Amniotic epithelial cell (primary cell): ENCODE measurements at regions not wholly inside any gene's neighbourhood (a gene's known extent, or its start where the extent isn't known, plus 50 kb on each side); places are given as distances from the start of the nearest gene placed in this dataset.
A peak's percentile ranks its signal among the peaks of the same experiment; 100 is the strongest.

Experiments used
- DNase-seq: peaks from one replicate; pipeline ENCODE4 v3.0.0-alpha.2; 2010; ENCODE audit warnings: low read depth

GRCh38 chr2:76579911-76580310 lies 869.2 kb upstream of the GCFC2 start:
- no peak for DNase-seq

- no peak for DNase-seq
Observed at GRCh38 chr2:76572981-76573380, 862.3 kb upstream of the GCFC2 start.

- DNase-seq, result no peak
Observed at GRCh38 chr2:76569819-76570218, 859.1 kb upstream of the GCFC2 start.

DNA sequence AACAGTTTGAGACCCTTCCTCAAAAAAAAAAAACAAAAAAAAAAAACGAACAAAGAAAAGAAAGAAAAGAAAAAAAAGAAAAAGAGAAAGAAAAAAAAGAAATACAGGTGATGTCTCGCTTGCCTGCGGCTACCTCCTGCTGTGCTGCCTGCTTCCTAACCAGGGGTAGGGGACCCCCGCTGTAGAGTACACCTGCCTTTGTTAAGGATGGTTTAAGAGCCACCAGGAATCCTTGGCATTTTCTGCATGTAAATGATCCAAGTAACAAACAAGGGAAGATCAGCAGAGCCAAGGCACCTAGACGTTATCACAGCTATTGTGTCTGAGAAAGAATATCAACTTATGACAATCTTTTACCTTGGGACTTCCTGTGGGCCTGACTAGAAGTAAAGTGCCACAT lies 856.8 kb upstream of the GCFC2 start:
- DNase-seq, result no peak

DNA sequence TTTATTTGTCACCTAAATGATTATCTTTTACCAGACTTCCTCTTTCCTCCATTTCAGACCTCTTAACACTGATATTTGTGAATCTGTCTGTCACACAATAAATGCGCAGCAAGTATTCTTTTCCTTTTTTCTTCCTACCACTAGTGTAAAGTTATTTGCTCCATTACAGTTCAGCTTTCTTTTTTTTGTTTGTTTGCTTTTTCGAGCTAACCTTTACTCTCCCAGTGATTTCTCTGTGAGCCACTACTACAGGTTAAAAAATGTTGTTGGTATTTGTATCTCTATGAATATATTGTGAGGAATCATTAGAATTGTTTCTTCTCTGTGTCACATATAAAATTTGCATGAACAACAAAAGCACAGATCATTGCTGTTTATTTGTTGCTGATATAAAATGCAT lies 854.0 kb upstream of the GCFC2 start:
- DNase-seq, result no peak

DNA sequence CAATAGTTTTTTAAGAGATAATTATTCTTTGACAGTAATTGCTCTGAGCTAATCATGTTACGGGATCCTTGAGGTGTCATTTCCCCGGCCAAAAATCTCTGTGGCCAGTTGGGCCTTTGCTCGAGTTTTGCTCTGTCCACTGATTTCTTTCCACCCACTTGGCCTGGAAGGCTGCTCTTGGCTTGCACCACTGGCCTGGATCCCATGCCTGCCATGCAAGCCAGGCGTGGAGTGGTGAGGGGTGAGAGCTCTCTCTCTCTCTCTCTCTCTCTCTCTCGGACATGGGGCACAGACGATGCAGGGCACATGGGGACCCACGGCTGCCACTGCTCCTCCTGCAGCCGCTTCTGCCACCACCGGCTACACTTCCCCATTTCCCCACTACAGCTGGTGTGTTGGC lies 853.0 kb upstream of the GCFC2 start:
- no peak for DNase-seq

DNA sequence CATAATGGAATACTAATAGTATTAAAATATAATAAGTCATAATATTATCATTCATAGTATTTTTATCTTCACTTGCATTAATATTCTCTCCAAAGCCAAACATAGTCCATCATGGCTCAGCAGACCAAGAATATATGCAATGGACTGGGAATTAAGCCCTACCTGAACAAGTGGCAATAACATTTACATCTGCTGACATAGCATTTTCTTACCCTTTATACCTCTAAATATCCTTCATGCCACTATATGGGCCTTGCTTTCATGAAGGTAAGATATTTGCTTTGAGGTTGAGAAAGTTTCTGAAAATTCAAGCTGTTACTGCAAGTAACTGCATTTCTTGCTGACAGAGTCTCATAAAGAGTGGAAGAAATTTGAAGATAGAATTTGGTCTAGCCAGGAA lies 847.4 kb upstream of the GCFC2 start:
- DNase-seq, result no peak

DNA sequence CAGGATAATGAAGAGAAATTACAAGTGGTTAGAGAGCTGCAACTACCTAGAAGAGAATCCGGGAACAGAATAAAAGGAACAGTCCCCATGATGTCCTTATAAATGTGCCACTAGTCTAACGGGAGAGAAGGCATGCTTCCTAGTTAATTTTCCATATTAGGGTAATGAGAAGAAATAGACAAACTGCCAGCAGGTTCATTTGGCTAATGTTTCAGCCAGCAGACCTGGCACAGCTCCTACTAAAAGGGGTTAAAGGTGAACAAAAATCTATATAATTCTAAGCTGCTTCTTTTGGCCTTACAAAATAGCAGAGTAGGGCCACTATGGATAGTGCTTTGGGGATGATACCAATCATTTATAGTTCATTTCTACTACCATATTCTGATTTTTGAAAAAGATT lies 845.3 kb upstream of the GCFC2 start:
- no peak for DNase-seq

DNA sequence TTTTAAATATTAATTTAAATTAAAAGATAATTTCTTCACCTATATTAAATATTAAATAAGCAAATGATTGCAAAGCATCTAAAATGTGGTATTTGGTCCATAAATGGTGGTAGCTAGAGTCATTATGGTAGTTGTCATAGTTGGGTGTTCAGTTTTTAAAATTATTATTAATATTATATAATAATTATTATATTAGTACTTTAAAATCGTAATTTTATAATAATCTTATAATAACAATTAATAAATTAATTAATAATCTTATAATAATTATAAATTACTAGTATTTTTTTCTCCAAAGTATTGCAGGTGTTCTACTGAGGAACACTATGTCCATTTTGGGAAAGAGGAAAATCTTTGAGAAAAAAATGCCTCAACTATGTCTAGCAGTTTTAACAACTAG lies 835.5 kb upstream of the GCFC2 start:
- no peak for DNase-seq

- no peak for DNase-seq
Observed at GRCh38 chr2:76544901-76545300, 834.2 kb upstream of the GCFC2 start.

GRCh38 chr2:76517574-76517909 lies 806.8 kb upstream of the GCFC2 start:
- DNase-seq, result no peak

DNA sequence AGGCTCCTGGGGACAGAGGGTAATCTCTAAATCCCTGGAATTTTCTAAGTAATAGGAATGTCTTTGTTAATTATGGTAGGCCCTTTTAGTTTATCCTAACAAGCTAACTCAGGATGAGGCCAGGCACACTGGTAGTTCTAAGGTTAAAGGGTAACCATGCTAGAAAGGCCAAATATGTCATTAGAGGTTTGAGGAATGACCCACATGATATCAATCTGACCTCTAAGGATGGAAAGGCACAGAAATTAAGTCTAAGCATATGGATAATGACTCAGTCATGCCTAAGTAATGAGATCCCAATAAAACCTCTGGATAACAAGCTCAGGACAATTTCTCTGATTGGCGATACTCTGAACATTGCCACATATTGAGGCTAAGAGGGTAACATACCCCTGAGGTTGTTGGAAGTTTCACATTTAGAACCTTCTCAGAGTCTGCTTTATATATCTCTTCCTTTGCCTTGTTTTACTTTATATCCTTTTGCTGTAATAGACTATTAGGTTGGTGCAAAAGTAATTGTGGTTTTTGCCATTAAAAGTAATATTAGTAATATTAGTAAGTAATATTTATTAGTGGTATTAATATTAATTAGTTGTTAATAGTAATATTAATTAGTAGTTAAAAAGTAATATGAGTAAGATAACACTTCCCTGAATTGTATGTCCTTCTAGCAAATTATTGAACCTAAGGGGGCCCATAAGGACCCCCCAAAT lies 806.3 kb upstream of the GCFC2 start:
- DNase-seq, result no peak

- DNase-seq, result no peak
Observed at GRCh38 chr2:76512201-76512820, 801.6 kb upstream of the GCFC2 start.

GRCh38 chr2:76506538-76506937 lies 795.8 kb upstream of the GCFC2 start:
- DNase-seq, result no peak

- DNase-seq, result no peak
Observed at GRCh38 chr2:76501641-76502040, 790.9 kb upstream of the GCFC2 start.

GRCh38 chr2:76498360-76498759 lies 787.6 kb upstream of the GCFC2 start:
- no peak for DNase-seq

GRCh38 chr2:76491503-76491902 lies 780.8 kb upstream of the GCFC2 start:
- DNase-seq, result peak; percentile 12

GRCh38 chr2:76478266-76479035 lies 767.7 kb upstream of the GCFC2 start:
- no peak for DNase-seq

DNA sequence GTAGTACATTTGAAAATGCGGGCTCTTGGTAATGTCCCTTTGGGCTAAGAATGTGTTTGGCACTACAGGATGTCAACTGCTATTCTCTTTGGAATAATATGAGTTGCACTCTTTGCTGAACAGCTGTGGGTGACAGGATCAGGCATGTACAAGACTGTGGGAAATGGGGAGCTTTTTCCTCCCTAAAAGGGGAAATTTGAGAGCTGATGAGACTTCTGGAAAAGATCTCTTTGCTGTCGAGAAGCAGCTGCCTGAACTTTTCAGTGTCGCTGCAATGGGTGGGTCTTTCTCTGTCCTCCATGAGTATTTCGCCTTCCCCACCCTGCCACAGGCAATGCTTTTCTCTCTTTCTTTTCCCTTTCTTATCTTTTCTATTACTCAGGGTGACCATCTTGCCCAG lies 762.2 kb upstream of the GCFC2 start:
- DNase-seq, result no peak

GRCh38 chr2:76469066-76469465 lies 758.4 kb upstream of the GCFC2 start:
- no peak for DNase-seq

DNA sequence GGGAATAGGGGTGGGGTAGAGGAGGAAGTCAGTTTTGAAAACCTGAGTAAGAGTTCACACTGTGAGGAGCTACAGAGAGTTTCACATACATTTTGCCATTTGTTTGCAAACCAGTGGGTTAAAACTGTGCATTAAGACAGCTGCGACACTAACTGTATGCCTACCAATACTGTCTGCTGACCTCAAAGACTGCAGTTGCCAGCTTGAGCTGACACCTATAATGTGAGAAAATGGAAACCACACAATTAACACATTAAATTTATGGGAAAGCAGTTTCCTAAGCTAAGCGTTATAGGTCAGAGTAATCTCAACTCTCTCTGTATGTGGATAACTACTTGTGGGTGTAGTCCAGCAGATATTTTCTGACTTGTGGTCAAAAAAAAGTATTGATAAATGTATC lies 756.6 kb upstream of the GCFC2 start:
- DNase-seq, result no peak

DNA sequence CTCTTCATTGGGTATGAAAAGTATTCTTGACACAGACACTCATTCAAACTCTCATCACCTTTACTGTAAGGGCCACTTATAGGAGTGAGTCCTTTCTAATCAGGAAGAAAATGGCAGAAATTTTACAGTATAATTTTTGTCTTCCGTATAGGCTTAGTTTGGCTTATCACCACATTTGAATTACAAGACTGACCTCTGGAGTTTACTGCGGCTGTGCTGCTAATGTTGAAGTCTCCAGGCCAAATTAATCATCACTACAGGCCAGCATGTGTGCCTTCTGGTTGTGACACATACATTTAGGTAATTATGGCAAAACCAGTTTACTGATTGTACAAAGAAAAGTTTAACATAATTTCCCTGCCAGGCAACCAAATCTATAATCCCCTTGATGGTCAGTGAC lies 753.6 kb upstream of the GCFC2 start:
- DNase-seq, result no peak

DNA sequence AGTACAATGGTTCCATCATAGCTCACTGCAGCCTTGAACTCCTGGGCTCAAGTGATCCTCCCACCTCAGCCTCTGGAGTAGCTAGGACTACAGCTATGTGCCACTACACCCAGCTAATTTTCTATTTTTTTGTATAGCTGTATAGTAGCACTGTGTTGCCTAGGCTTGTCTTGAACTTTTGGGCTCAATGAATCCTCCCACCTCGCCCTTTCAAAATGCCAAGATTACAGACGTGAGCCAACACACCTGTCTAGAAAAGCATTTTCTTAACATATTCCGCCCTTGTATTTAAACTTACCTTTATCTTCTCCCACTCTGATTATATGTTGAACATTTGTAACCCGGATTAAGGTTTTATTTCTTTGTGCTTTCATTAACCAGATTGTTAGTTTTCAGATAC lies 750.7 kb upstream of the GCFC2 start:
- DNase-seq, result no peak

DNA sequence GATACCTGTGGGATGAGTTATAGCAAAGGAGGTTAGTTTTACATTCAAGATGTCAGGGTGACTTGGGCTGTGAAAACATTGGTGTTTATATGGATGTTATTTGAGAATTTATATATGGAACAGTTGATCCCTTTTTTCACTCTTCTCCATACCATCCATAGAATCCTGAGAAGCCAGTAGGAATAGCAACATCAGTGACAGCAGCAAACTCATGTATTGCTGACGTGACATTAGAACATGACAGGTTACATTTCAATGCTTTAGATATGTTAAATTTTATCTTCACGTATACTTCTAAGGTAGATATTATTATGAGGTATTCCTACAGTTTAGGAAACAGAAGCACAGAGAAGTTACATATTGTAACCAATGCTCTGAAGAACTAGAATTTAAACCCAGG lies 745.2 kb upstream of the GCFC2 start:
- no peak for DNase-seq
